SIG-M5 treated with dmso at 0.1 percent for 504 hours (cell line): ENCODE measurements at regions not wholly inside any gene's neighbourhood (a gene's known extent, or its start where the extent isn't known, plus 50 kb on each side); places are given as distances from the start of the nearest gene placed in this dataset.

Experiments
- DNase-seq: peaks from one replicate; lab custom pipeline; 2025; ENCODE audit not compliant: unreplicated experiment; lab: John Stamatoyannopoulos, UW

DNA sequence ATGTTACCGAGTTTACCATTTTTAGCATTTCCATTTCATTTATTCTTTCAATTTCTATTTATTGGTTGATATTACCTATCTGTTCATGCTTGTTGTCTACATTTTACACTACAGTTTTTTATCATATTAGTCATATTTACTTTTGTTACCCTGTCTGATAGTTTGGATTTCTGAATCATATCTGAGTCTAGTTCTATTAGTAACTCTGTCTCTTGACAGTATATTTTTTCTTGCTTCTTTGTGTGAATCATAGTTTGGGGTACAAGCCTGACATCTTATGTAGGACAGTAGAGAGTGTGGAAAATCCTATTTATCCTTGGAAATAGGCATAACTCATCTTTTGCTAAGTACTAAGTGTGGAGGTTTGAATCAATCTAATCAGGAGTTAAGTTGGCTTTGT lies 263.9 kb upstream of the SESN3 start:
- DNase-seq, result no peak

DNA sequence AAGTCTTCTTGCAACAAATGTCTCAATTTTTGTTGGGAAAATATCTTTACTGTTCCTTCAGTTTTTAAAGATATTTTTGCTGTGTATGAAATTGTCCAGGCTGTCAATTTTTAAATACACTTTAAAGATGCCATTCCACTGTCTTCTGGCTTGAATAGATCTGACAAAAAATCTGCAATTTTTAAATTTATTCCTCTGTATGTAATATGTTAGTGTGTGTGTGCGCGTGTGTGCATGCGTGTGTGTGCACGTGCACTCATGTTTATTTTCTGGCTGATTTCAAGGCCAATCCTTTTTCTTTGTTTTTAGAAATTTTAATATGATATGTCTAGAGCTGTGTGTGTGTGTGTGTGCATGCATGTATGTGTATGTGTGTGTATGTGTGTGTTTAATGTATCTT lies 263.2 kb upstream of the SESN3 start:
- no peak for DNase-seq

DNA sequence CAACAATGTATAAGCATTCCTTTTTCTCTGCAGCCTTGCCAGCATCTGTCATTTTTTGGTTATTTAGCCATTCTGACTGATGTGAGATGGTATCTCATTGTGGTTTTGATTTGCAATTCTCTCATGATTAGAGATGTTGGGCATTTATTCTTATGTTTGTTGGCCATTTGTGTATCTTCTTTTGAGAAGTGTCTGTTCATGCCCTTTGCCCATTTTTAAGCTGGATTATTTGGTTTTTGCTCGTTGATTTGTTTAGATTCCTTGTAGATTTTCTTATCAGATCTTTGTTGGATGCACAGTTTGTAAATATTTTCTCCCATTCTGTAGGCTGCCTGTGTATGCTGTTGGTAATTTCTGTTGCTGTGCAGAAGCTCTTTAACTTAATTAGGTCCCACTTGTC lies 259.6 kb upstream of the SESN3 start:
- no peak for DNase-seq

DNA sequence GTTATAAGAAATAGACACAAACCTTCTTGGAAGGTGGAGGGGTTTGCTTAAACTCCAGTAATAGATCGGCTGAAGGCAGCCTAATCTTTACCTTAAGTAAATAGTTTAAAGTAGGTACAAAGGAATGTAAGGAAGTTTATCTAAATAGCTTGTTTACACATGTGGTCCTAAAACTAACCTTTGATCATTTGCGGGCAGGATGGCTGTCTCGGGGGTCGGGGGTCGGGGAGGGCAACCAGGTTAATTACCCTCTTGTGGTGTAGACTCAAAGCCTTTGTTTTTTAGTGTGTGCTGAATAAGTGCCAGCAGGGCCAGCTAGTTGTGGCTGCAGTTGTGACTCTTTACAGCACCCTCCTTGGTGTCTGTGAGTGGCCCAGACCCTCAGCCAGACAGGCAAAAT lies 256.9 kb upstream of the SESN3 start:
- DNase-seq, result no peak

DNA sequence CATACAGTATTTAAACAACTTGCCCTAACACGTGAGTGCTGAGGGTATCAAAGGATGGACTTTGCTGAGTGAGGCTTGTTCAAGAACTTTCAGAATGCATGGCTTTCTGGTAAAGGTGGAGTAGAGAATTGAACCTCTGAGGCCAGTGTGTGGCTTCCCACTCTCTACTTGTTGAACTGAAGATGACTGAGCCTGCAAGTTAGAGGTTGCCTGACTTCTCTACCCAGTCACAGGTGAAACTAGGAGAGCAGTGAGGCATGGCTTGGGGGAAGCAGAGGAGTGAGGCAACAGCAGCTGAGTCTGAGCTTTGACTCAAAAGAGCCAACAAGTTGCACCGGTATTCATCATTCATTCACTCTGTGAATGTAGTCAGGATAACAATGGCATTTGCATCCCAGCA lies 256.4 kb upstream of the SESN3 start:
- DNase-seq, result no peak

DNA sequence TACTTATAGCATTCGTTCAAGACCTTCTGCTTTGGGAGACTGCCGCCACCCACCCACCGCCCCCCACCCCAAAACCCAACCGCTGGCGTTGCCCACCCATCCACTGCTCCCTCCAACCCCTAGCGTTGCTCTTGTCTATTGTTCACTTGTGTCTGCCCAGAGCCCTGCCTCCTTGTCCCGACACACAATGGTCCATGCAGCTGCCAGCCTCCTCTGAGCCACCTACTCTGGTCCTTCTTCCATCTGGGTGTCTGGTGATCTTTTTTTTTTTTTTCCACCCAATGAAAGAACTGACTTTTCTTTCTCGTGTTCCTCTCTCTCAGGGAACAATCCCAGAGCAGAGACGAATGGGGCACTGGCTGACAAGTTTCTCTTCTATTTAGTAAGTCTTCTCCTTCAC lies 256.0 kb upstream of the SESN3 start:
- no peak for DNase-seq

DNA sequence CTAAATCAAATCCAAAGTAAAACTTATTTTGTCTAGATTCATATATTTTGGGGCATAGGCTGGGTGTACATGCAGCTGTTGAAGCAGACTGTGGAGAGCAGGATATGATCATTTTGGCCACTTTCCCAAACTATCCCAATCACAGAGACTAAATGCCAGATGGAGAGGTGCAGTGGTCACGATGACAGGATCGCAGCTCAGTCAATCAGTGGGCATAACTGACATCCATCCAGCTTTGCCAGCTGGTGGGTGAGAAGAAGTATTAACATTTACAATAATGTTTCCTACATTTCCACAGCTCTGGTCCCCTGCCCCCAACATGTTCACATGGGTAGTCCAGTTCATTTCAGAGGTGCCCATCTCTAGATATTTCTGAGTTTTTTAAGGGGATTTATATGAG lies 255.5 kb upstream of the SESN3 start:
- DNase-seq, result no peak

DNA sequence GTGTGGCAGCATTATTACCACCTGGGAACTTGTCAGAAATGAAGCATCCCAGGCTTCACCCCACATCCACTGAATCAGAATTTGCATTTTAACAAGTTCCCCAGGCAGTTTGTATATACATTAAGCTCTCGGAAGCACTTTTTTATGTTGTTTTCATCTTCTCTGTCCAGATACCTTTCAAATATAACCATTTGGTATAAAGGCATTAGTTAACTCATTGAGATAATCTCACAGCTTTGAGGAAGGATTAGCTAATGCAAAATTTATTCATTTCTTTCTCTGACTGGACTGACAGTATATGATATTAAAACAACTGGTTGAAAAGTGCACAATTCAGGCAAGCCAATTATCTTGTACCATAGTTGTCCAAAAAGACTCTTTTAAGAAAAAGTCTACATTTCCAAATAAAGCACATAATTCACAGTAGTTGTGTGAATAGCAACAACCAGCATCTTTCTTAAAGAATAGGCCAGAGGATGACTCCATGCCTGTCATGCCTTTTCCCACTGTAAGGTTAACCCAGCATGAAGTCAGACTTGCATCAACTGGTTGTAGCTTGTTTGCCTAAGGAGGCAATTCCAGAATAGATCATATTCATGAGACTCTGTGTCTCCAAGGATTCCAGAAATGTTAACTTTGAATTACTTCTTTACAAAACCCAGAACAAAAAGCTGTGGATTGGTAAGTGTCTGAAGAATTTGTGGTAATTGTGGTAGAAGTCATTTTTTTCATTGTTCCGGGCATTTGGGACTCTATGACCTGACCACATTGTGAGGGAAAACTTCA lies 254.3 kb upstream of the SESN3 start:
- no peak for DNase-seq

DNA sequence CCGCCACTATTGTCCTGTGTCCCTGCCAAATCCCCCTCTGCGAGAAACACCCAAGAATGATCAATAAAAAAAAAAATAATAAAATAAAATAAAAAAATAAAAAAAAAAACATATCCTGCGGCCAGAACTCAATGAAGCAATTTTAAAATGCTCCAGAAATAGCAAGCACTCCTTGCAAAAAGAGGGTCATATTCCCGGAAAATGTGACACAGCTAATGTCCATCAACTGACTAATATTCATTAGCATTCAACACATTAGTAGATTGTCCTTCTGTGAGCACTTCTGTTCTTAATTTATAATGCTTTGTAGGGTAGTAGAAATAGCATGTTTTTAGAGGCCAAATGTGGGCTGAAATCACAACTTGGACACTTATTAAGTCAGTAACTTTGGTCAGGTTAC lies 252.3 kb upstream of the SESN3 start:
- no peak for DNase-seq

DNA sequence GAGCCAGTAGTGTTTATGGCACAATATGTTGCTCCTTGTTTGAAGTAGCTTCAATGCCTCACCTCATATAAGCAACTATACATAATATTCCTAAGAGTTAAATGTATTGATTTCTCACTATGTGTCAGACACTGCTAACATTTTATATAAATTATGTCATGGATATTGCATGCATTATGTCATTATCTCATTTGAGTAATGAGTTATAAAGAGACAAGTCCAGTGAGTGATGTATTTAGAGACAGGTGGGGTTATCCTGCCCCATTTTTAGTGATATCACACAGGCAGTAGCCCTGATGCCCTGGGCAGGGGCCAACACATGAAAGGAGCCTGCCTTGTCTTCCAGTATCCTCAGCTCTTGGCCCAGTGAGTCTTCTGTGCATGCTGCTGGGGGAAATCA lies 247.0 kb upstream of the SESN3 start:
- no peak for DNase-seq

DNA sequence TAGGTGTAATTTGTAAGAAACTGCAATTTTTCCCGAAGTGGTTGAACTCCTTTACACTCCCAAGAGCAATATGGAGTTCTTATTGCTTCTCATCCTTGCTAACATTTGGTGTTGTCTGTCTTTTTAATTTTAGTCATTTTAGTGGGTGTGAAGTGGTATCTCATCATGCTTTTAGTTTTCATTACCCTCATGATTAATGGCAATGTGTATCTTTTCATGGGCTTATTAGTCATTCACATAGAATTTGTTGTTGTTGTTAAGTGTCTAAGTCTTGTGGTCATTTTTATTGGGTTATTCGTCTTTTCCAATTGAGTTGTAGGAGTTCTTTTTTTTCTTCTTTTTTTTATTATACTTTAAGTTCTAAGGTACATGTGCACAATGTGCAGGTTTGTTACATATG lies 238.3 kb upstream of the SESN3 start:
- no peak for DNase-seq

DNA sequence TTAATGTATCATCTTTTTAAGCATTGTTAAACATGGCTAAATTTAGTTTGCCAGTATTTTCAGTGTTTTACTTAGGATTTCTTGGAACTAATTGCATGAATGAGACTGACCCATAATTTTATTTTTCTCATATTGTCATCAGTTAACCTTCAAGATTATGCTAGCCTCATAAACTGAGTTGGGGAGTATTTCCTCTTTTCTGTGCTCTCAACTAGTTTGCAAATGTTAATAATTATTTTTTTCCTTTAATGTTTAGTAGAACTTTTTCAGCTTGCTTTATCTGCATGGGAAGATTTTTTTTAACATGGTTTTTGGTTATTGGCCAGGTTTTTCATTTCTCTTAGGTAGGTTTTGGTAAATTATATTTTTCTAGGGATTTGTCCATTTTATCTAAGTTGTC lies 235.4 kb upstream of the SESN3 start:
- no peak for DNase-seq

DNA sequence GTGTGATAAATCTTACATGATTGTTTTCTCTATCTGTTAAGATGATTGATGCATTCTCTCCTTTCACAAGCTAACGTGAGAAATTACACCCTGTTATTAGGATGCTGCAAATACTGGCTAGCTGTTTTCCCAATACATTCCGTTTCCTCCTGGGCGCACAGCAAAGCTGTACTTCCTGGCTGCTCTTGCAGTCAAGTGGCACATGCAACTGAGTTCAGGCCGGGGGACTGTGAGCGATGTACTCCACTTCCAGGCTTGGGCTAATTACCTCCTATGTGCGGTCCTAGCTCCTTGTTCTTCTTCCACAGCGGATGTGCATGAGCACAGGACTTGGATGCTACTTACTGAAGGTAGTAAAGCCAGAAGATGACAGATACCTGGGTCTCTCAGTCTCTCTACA lies 234.9 kb upstream of the SESN3 start:
- no peak for DNase-seq

DNA sequence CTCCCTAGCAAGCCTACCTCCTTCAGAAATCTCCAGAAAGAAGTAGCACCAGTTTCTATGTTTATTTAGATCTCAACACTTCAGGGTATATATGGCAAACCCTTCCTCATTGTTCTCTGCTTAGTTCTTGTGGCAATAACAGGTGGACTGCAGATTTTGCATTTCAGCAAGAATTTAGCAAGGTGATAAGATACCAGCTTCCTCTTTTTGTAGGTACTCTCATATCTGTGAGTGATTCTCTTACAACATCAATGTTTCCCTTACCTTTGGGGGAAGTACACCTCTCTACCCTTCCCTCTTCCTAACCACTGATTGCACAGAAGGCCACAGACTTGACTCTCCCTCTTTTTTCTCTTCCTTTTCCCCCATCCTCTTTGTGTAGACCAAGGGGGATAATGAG lies 230.9 kb upstream of the SESN3 start:
- DNase-seq, result no peak

DNA sequence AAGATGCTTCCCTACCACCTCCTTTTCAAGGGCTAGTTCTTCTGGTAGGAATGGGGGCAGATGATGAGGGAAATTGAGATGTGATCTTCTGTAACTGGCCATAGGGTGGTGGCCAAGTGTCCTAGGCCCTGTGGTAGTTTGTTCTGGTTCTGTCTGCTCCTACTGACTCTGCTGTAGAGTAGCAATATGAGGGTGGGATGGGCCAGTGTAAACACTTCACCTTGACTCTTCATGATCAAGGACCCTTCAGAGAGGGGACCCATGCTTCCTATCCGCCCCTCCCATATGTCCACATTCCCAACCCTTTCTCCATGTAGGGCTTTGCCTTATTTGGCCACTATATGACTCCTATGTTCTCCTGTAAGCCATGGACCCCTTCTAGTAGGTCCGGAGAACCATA lies 230.3 kb upstream of the SESN3 start:
- DNase-seq, result no peak

DNA sequence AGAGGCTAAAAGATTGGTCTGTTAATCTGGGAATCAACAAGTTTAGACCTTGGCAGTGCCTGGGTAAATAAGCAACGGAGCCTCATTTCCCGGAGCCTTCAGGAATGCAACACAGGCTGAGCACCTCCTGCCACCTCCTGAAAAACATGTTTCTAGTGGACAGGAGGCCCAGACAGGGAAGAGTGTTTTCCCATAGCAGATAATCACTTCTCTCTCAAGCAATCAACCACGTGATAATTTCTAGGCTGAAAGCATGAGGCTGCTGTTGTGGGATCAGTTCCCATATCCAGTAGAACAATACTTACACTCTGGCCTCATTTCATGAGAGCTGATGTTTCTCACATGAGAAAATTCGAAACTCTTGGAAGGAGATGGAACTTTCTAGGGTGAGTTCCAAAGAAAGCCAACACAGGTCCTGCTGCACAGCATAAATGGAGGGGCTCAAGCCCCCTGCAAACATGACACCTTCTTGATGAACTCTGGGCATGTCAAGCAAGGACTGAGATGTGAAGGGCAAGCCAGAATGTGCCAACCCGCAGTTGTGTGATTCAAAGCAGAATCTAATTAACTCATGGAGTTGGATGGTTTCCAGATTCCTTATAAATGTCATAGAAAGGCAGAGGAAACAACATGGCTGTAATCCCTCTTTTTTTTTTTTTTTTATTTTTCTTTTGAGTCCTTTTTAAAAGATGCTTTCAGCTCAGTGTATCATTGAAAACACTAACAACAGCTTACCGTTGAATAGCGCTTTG lies 228.5 kb upstream of the SESN3 start:
- no peak for DNase-seq

DNA sequence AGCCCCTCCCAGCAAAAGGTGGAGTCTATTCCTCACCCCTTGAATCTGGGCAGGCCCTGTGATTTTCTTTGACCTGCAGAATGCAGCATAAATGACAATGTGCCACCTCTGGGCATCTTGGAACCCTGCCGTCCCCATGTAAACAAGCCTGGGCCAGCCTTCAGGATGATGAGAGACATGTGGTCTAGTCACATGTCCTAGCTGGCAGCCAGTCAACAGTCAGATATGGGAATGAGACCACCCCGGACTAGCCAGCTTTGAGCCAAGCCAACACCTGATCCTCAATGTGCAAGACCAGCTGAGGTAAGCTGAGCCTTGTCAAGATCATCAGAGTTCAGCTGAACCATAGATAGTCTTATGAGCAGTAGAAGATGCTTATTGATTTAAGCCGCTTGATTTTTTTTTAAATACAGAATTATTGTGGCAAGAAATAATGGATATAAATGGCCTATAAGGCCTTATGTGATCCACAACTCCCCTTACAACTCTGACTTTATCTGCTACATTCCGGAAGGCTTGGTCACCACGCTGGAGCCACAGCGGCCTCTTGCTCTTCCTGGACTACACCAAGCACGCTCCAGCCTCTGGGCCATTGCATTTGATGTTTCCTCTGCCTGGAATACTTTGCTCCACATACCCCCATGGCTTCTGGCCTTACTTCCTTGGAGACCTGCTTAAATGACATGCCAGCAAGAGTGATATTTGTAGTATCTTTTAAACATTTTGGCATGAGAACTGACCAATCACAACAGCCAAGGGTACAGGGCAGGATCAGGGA lies 225.9 kb upstream of the SESN3 start:
- no peak for DNase-seq

DNA sequence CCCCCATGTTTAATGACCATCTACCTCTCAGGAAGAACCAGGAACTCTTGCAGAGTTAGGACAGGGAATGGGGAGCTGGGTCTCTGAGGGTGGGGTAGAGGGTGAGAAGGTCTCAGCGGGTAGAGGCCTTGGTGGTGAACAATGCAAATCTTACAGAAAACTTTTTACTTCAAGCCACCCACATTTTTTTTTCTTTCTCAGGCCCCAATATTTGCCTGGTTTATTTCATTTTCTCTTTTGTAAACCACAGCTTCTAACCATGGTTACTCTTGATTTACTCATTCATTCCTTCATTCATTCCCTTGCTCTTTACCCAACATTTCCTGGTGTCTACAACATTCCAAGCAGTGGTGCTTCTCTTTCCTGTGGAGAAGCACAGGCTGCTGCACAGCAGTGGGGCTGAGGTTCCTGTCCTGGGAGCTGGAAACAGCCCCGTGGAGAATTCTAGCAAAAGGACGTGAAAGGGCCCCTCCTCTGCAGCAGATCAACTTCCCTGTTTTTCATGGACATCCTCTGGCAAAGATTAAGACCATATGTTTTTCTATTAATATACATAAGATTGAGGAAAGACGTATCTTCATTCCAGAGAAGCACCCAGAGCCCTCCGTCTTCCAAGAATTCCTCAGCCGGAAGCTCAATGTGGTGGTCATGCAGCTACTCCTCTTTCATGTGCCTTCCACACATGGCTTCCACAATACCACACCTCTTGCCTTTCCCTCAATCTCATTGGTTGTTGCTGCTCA lies 224.4 kb upstream of the SESN3 start:
- no peak for DNase-seq

DNA sequence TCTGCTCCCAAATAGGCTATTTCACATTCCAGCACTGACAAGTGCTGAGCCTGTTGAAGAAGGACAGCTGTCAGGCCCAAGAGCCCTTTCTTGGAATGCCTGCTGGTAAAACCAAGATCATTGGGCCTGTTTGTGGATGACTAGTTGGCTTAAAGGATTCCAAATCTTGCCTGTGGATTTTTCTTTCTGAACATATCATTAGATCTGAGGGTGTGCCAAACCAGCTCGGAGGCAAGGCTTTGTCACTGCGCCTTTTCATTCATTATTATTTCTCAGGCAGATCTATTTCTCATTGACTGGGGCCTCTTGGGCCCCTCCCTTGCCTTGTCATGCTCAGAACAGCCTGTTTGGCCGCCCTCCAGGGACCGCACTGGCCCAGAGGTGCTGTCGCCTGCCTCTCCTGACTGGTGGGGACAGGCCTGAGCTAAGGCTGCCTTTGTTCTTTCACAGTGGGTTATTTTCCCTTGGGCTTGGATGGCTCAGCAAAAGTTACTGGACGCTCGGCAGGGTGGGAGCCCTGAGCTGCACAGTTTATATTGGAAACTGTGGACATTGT lies 222.7 kb upstream of the SESN3 start:
- no peak for DNase-seq

DNA sequence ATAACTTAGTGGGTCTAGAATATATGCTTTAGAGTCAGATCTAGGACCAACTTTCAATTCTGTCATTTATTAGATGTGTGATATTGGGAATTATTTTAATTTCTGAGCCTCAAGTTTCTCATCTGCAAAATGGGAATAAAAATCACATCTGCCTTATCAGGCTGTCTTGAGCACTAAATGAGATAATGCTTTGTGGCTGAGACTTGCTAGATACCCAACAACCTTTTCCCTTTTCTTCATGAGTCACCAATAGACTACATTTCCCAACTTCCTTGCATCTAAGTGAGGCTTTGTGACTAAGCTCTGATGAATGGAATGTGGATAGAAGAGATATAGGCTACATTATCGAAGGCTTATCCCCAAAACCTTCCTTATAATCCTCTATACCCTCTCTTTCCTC lies 220.7 kb upstream of the SESN3 start:
- peak; percentile 25 for DNase-seq

DNA sequence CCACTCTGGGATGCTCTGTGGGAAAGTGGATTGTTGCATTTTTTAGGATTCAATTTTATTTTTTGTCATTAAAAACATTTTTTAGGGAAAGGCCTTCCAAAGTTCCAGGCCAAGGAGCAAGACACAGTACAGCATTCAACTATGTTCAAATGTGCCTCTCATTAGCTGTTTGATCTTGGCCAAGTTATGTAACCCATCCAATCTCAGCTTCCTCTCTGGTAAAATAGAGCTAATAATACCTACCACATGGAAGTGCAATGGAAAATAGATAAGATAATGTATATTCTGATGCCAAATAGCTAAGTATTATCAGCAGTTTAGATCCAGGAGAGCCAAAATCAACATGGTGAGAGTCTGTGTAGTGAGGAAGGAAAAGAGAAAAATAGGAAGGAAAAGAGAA lies 220.3 kb upstream of the SESN3 start:
- no peak for DNase-seq
